ENCODE measurements at regions not wholly inside any gene's neighbourhood (a gene's known extent, or its start where the extent isn't known, plus 50 kb on each side); places are given as distances from the start of the nearest gene placed in this dataset.

DNA sequence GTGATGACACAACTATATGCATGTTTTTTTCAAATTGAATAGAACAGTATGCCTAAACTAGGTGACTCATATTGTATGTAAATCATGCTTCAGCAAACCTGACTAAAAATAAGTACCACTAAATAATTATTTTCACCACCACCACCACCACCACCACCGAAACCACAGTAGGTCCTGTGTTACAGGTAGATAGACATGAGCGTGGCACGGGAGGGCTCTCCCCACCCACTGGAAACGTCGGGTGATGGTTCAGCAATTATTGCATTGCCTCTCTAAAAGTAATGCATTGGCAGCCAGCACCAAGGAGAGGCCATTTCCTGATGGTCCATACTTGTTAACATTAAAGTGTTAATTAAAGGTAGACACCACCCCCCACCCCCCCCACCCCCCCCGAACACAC is 297.0 kb upstream of the NCAM2 start:
- BruUV-seq (replicated peaks): no TSS peak
- no peak for DNase-seq (ENCODE audit: low spot score)
- POLR2A ChIA-PET: no interaction called here

DNA sequence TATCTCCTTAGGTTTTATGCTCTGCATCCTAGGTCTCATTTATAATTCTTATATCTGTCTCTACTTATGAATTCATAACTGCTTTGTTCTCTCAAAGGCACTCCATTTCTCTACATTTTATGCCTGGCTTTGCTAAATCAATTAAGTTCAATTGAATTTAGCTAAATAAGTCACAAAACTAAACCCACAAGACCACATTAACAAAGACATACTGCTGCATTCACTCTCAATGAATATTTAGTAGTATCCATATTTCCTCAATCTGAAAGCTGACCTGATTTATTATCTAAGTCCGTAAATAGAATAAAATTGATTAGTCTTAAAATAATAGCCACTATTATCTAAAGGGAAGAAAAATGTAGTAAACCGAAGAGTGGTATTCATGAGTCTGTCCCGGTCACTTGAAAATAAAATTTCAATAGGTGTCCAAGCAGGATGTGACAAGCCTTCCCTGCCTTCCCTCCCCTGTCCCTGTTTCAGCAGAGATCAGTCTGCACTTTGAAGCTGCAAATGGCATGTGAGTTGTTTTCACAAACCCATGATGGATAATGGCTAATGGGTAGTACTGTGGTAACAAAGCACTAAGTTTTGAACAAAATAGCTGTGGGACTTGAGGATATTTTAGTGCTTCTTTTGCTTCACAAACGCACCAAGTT is 295.0 kb upstream of the NCAM2 start:
- TF ChIP-seq, protein P1, sequence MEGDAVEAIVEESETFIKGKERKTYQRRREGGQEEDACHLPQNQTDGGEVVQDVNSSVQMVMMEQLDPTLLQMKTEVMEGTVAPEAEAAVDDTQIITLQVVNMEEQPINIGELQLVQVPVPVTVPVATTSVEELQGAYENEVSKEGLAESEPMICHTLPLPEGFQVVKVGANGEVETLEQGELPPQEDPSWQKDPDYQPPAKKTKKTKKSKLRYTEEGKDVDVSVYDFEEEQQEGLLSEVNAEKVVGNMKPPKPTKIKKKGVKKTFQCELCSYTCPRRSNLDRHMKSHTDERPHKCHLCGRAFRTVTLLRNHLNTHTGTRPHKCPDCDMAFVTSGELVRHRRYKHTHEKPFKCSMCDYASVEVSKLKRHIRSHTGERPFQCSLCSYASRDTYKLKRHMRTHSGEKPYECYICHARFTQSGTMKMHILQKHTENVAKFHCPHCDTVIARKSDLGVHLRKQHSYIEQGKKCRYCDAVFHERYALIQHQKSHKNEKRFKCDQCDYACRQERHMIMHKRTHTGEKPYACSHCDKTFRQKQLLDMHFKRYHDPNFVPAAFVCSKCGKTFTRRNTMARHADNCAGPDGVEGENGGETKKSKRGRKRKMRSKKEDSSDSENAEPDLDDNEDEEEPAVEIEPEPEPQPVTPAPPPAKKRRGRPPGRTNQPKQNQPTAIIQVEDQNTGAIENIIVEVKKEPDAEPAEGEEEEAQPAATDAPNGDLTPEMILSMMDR (conservative IDR thresholded peaks at IDR 0.05; ENCODE audit: low read length): no peak
- no peak for TF ChIP-seq EZH2phosphoT487 (IDR thresholded peaks at IDR 0.05; ENCODE audit: borderline replicate concordance, low read depth, low read length)
- Histone ChIP-seq H3K36me3 (ENCODE audit: insufficient read depth, low read length) (no peaks in the 10 kb centered on the region), H3K4me1 (ENCODE audit: insufficient read depth, low read length, poor library complexity, severe bottlenecking) (no peaks in the 10 kb centered on the region), H3K4me3 (ENCODE audit: low read depth, low read length, poor library complexity, severe bottlenecking) (no peak overlapping the region), H3K27ac (ENCODE audit: low read depth, low read length, poor library complexity, severe bottlenecking) (no peak overlapping the region), H4K20me1 (ENCODE audit: insufficient read depth, low read length) (no peaks in the 10 kb centered on the region), H3K9me2 (ENCODE audit: insufficient read depth, low read length) (no peaks in the 10 kb centered on the region), H2AFZ (ENCODE audit: low read length) (no peak overlapping the region), H3K4me2 (ENCODE audit: low read length) (no peak overlapping the region), H3K9me3 (ENCODE audit: low read length) (peaks cover 15% of the 10 kb centered on the region; the same call in 1 of the 2 replicates), H3K79me2 (ENCODE audit: insufficient read depth, low read depth, low read length) (no peaks in the 10 kb centered on the region)
- CTCF ChIA-PET (ENCODE audit: unreplicated experiment): no interaction called here
- BruUV-seq (replicated peaks): no TSS peak
- DNase-seq (ENCODE audit: low spot score): no peak
- POLR2A ChIA-PET: interaction anchor here (1.0 kb wide), 1 partner anchor 24 kb away, joined by 3 read pairs; no protein-coding TSS in a partner anchor
- intact Hi-C loops (cut with micrococcal nuclease; ENCODE audit: unreplicated experiment): no loop called here

More for the DNA sequence above, 297.0 kb upstream of the NCAM2 start:
- TF ChIP-seq EZH2phosphoT487 (IDR thresholded peaks at IDR 0.05; ENCODE audit: borderline replicate concordance, low read depth, low read length): no peak
- TF ChIP-seq, protein P1 (conservative IDR thresholded peaks at IDR 0.05; ENCODE audit: low read length): no peak
- no peaks in the 10 kb centered on the region for H3K79me2 ChIP-seq (ENCODE audit: insufficient read depth, low read depth, low read length)
- CTCF ChIA-PET (ENCODE audit: unreplicated experiment): no interaction called here
- intact Hi-C loops (cut with micrococcal nuclease; ENCODE audit: unreplicated experiment): no loop called here
- H3K4me1 ChIP-seq (ENCODE audit: insufficient read depth, low read length, poor library complexity, severe bottlenecking): no peaks in the 10 kb centered on the region
- no peaks in the 10 kb centered on the region for H3K9me2 ChIP-seq (ENCODE audit: insufficient read depth, low read length)
- no peak overlapping the region for H3K4me2 ChIP-seq (ENCODE audit: low read length)
- H3K4me3 ChIP-seq (ENCODE audit: low read depth, low read length, poor library complexity, severe bottlenecking): no peak overlapping the region
- no peak overlapping the region for H2AFZ ChIP-seq (ENCODE audit: low read length)
- H4K20me1 ChIP-seq (ENCODE audit: insufficient read depth, low read length): no peaks in the 10 kb centered on the region
- H3K36me3 ChIP-seq (ENCODE audit: insufficient read depth, low read length): no peaks in the 10 kb centered on the region
- H3K9me3 ChIP-seq (ENCODE audit: low read length): peaks cover 7% of the 10 kb centered on the region; the same call in 1 of the 2 replicates
- H3K27ac ChIP-seq (ENCODE audit: low read depth, low read length, poor library complexity, severe bottlenecking): no peak overlapping the region

DNA sequence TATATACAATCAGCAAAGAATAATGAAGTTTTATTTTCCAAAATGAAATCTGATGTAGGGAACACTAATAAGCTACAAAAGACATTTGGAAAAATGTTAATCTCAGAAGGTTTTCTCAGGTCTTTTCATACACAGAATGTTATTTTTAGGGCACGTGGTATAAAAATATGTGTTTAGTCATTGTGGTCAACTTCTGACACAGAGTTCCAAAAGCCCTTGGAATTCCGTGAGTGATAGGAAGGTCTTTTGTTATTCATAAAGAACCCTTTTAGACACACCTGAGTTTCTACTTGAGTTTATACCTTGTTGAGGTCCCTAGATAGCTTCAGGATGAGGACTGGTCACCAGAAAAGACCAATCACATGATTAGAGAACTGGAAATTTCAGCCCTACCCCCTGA is 277.6 kb upstream of the NCAM2 start:
- H3K9me2 ChIP-seq (ENCODE audit: insufficient read depth, low read length): no peaks in the 10 kb centered on the region
- H3K9me3 ChIP-seq (ENCODE audit: low read length): peaks cover 28% of the 10 kb centered on the region; the same call in 1 of the 2 replicates
- H2AFZ ChIP-seq (ENCODE audit: low read length): no peak overlapping the region
- intact Hi-C loops (cut with micrococcal nuclease; ENCODE audit: unreplicated experiment): no loop called here
- no peak overlapping the region for H3K4me3 ChIP-seq (ENCODE audit: low read depth, low read length, poor library complexity, severe bottlenecking)
- TF ChIP-seq, protein P1 (conservative IDR thresholded peaks at IDR 0.05; ENCODE audit: low read length): no peak
- TF ChIP-seq EZH2phosphoT487 (IDR thresholded peaks at IDR 0.05; ENCODE audit: borderline replicate concordance, low read depth, low read length): no peak
- no peaks in the 10 kb centered on the region for H3K4me1 ChIP-seq (ENCODE audit: insufficient read depth, low read length, poor library complexity, severe bottlenecking)
- H3K4me2 ChIP-seq (ENCODE audit: low read length): no peak overlapping the region
- no peak overlapping the region for H3K27ac ChIP-seq (ENCODE audit: low read depth, low read length, poor library complexity, severe bottlenecking)
- no TSS peak for BruUV-seq (replicated peaks)
- no peaks in the 10 kb centered on the region for H4K20me1 ChIP-seq (ENCODE audit: insufficient read depth, low read length)
- ChIA-PET POLR2A (no interaction called here), CTCF (ENCODE audit: unreplicated experiment) (no interaction called here)
- no peaks in the 10 kb centered on the region for H3K79me2 ChIP-seq (ENCODE audit: insufficient read depth, low read depth, low read length)
- no peaks in the 10 kb centered on the region for H3K36me3 ChIP-seq (ENCODE audit: insufficient read depth, low read length)
- no peak for DNase-seq (ENCODE audit: low spot score)

Data from OCI-LY7 (cell line).